NCI-H2227 (cell line): ENCODE measurements at regions not wholly inside any gene's neighbourhood (a gene's known extent, or its start where the extent isn't known, plus 50 kb on each side); places are given as distances from the start of the nearest gene placed in this dataset.

Experiments
- DNase-seq: peaks from one replicate; lab custom pipeline; 2025; ENCODE audit not compliant: unreplicated experiment; lab: John Stamatoyannopoulos, UW

DNA sequence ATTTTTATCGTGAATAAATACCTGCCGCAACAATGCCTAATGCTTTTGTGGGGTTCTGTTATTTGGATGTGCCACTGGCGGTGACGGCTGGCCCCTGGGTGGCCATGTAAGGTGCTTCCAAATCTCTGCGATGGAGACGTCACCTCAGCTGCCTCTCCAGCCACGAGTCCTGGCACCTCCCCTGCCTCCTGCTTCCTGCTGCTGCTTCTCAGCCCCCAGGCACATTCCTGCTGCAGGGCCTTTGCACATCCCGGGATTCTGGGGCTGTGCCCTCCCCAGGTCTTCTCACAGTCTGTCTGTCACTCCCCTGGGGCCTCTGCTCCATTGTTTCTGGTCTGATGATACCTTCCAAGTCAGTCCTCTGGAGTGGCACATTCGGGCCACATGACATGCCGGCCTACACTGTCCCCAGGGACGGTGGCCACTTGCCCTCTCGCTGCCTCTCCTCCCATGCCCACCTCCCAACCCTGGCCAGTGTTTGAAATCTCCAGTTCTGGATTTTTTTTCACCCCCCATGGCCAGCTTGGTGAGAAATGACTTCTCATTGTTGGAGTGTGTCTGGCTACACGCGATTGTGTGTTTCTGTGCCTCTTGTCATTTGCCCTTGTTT, 151.8 kb downstream of the KIF26A start:
- no peak for DNase-seq

DNA sequence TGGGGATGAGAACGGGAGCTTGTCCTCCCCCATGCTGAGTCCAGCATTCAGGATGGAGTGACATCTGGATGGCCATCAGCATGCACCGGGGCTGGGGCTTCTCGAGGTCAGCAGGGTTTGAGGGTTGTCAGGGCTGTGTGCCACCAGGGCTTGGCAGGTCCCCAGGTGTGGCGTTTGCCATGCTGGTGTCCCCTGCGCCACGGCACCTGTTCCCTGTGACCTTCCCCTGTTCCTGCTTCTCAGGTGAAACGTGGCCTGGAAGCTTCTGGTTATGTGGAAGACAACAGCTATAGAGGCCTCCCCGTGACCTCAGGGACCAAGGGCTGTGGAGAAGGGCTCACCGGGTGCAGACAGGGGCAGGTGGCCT, 152.4 kb downstream of the KIF26A start:
- DNase-seq: no peak

DNA sequence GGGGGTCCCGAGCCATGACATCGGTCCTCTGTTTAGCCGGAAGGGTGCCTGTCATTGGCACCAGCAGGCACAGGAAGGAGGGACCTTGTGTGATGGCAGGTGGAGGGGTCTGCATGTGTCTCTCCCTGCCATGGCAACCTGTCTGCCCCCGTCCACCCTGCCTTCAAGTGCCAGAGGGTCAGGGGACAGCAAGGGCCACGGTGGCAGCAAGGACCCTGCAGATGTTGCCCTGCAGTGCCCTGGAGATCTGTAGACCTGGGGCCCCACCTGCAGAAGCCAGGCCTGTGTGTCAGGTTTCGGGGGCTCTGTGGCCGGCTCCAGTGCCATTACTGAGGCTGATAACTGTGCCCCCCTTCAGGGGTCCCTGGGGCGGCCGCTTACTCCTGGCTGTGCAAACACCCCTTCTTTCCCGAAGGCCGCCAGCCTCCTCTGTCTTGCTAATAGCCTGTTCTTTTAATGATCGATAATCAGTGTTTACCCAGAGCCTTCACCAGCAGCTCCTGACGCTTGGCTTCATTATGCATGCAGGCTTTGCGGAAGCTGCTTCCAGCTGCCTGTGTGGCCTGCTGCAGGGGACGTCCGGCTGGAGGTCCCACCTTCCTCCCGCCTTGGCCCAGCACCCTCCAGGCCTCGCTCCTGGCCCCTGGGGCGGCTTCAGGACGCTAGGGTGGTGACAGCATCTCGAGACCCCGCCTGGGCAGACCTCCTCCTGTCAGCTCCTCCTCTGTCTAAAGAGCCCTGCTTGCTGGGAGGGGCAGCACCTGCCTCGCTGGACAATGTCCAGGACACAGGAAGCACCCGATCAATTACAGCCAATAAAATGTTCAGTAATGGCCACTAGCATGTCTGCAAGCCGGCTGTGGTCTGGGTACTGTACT, 153.0 kb downstream of the KIF26A start:
- no peak for DNase-seq

DNA sequence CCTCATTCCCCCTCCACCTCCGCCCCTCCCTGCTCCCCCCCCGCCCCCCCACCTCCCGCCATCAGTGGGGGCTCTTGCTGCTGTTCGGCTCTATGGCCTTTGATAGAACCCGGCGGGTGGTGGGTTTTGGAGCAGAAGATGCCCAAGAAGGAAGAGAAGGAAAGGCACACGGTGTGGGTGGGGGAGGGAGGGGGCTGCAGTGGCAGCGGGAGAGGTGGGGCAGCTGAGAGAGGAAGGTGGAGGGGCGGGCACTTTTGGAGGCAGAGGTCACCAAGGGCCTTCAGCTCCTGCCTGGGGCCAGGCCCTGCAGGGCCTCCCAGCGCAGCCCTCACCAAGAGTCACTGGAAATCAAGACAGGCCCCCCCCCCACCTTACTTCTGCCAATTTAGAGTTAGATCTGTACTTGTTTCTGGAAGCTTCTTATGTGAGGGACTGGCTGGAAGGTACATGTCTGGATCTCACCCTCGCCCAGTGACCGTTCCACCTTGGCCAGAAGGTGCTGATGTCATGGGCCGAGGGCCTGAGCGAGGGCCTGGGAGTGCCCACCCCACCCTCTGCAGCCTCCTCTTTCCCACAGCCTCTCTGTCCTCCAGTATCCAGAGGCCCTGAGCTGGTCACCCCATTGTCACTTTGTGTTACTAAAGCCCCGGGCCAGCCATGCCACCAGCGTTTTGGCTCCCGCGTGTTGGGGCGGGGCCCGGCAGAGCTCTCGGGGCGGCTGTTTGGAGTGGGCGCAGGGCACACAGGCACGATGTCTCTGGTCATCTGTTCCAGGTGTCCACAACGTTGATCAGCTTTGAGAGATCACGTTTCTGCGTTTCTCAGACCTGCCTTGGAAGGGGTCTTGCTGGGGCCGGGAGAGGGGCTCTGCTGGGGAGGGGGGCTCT, 153.9 kb downstream of the KIF26A start:
- DNase-seq: no peak

DNA sequence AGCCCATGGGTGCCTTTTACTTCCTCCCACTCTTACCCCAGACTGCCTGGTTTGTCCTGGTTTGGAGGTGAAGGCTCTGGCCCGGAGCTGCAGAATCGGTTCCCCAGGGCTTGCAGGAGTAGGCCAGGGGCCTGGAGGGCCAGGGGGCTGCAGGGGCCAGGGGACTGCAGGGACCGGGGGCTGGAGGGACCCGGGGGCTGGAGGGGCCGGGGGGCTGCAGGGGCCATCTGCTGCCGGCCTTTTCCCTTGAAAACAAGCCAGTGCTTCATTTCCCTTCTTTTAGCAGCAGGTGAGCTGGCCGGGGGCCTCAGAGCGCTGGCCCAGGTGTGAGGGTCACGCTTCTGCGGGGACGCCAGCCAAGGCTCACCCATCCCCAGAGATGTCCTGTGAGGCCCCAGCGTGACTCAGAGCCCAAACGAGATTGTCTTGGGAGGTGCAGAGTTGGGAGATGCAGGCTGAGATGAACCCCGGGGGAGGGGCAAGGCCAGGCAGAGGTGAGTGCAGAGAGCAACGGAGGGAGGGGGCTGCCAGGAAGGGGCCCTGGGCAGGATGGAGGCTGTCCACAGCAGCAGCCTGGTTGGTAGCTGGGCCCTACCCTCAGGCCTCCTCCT, 154.9 kb downstream of the KIF26A start:
- no peak for DNase-seq

DNA sequence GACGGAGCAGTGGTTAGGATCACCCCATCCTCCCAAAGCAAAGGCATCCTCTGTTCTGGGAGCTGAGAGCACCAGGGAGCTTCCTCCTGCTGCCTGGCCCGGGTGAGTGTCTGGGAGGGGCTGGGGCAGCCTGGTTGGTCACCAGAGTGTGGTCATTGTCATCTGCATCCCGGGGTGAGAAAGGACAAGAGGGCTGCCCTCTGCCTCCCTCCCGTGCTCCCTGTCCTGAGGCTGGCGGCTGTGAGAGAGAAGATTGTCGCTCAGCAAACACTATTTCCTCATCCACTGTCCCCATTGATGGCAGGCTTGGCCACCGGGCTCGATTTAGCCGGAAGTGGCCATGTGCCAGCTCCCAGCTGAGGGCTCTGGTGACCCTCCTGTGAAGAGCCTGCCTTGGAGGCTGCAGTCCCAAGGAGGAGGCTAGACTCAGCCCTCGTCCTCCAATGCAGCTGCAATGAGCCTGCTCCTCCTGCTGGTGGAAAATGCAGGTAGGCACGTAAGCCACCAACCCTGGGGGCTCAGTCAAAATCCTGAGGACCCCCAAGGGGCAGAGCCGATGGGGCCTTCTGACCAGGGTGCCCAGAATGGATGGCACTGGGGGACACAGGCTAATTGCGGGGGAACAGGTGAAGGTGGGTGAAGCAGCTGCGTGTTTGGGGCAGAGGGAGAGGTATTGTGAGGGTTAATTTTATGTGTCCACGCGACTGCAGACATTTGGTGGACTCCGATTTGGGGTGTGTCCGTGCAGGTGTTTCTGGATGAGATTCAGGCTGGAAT, 155.7 kb downstream of the KIF26A start:
- DNase-seq: no peak

DNA sequence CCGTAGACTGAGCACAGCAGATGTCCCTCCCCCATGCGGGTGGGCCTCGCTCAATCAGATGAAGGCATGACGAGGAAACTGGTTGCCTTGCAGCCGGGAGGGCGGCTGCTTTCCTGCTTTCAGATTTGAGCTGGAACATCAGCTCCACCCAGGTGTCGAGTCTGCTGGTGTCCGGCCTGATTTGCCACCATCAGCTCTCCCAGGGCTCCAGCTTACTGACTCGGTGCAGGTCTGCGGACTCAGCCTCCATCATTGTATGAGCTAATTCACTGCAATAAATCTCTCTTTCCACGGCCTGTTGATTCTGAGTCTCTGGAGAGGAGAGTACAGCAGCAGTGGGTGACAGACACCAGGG, 156.2 kb downstream of the KIF26A start:
- DNase-seq: no peak

DNA sequence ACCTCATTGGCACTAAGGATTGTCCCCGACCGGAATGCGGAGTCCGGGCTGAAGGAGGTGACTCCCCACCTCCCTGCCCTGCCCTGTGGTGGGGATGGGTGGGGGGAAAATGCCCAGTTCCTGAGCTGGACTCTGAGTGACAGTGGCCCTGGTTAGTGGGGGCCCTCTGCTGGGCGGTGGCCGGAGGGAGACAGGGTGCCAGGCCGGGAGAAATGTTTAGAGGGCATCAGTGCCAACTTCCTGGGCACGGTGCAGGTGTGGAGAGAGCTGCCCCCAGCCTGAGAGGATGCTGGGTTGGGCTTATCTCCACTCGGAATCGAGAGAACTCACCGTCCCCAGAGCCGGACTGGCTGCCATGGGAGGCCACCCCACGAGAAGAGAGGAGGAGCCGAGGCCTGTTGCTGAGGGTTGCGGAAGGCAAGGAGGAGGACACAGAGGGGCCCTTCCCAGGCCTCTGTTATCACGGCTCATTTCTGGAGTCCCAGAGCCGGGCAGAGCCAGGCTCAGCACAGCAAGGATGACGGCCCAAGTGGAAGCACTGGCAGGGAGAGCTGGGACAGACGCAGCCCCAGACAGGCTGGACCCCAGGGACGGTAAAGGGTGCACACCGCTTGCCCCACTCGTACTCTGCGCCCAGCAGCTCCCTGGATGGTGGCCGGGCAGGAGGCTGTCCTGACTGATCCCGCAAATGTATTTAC, 156.7 kb downstream of the KIF26A start:
- DNase-seq: no peak

DNA sequence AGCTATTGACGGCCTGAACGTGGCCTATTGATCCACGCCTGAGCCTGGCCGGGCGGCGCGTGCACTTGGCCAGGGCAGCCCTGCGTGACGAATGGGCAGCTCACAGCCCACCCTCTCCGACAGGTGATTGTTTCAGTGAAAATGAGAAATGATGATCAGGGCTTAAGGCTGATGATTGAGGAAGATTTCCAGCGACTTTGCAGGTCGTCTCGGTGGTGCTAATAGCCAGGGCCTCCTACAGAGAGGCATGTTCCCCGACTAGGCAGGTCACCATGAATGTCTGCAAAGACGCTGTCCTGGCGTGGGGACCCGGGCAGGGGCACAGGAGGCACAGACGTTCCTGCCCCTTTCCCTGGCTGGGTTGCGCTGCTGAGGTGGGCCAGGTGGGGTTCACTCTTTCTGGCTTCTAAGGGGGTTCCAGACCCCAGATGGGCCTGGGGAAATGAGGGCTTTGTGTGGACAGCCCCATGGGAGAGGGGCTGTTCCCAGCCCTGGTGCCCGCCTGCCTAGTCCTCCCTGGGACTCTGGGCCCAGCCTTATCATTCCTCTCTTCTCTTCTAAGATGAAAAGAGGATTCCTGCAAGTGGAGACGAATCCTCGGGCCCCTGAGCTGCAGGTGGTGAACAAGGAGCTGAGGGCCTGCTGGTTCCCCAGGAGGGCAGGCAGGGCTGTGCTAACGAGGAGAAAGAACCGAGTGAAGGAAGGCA, 157.4 kb downstream of the KIF26A start:
- no peak for DNase-seq

DNA sequence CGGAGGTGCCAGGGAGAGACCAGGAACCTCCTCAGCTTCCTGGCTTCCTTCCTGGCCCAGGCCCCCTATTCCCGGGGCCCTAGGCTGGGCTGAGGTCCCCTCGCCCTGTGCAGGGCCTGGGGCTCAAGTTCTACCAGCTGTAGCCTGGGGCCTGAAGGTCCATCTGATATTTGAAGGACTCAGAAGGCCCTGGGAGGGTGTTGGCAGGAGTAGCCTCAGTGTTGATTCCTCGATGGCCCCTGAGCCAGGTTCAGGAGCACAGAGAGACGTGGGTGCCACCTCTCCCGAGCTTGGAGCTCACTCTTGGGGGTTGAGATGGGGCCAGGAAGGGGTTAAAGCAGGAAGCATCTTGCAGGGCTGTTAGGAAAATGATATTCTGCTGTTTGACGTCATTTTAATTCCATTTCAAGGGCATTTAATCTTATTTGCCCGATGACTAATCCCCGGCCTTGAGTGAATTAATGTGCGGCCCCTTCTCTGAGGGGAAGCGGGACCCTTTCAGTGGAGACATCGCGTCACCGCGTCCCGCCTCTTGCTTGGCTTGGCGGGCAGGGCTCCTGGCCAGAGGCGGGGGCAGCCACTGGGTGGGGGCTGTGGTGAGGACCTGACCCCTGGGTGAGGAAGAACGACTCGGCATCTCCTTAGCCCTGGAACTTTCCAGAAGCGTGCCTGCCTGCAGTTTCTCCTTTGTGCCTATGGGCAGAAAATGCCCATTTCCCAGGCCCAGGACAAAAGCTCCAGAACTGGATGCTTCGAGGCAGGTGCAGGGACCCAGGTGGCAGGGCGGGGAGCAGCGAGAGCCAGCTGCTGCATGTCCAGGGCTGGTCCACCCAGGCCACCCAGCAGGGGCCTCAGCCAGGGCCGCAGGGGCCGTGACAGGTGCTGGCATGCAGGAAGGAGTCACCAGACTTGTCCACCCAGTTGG, 158.3 kb downstream of the KIF26A start:
- no peak for DNase-seq

DNA sequence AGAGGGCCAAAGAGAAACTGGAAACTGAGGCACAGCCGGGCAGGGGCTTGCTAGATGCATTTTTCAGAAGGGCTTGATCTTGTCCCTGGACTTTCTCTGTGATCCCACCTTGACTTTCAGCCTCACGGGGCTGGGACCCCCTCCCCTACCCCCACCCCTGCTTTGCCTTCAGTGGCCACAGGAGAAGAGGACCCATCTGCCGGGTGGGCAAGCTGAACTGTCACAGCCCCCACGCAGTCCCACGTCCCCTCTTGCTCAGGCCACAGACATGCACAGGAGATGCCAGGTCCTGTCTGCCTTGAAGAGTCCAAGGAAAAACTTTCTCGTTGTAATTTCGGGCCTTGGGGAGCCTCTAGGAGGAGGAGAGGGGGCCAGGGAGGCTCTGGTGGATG, 158.9 kb downstream of the KIF26A start:
- no peak for DNase-seq

DNA sequence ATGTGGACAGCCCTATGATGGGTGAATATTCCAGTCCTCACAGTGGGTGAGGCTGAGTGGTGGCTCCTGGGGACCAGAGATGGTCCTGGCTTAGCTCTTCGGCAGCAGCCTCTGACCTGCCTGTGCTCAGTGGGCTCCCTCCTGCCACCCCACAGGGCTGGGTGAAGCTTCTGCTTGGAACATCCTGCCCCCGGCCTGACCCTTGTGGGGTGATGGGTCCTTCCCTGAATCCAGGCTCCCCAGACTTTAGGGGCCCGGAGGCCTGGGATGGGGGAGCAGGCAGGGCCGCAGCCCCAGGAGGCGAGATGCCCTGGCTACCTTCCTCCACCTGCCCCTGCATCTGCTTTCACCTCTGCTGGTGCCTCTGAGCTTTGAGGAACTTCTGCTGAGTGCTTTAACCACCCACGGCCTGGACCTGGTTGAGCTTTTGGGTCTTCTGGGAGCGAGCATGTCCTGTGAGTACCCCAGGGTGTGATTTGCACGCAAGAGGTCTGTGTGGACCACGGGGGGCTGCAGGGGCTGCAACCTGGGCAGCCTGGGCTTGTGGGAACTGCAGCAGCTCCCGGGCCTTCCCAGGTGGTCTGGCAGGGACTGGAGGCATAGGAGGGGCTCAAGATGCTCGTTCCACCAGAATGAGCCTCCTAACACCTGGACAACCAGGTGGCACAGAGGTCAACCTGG, 159.5 kb downstream of the KIF26A start:
- DNase-seq: no peak

DNA sequence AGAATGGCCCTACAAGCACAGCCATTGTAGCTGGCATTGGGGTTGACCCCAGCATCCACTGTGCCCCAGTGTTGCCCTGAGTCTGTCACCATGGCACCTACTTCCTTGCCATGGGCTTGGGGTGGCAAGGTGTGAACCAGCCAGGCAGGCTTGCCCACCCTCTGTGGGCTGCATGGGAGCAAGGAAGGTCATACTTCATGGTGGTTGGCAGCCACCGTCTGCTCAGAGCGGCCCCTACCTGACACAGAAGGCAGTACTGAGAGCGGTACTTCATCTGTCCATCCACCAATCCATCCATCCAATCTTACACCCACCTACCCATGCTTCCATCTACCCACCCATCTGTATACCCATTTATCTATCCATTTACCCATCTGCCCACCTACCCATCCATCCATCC, 160.1 kb downstream of the KIF26A start:
- no peak for DNase-seq

DNA sequence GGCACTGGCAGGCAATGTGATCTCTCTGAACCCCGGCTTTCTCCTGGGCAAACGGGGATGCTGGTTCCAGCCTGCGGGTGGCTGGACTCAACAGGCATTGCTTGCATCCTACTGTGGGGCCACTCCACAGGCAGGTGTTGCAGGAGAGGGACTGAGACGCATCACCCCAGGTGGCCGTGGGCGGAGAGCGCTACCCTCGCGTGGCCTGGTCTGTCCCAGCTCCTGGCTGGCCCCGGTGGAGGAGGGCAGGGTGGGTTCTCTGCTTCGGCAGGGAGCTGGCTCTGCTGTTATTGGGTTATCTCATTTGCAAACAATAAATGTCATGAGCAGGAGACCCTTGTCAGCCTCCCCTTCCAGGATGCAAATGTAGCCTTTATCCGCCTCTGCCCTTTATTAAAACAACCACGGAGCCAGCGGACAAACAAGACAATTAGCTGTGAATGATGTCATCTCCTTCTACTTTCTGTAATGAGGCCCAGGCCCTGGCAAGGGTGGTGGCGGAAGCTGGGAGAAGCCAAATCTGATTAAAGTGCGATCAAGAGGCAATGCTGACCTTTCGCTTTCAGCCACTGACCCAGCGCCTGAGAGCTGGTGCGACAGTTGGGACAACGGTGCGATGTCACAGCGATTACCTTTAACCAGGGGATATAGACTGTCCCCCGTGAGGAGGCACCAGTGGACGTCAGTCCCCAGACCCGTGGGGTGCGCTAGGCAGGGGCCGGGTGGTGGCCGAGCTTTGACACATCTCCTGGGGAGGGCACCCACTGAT, 161.8 kb downstream of the KIF26A start:
- DNase-seq: no peak

DNA sequence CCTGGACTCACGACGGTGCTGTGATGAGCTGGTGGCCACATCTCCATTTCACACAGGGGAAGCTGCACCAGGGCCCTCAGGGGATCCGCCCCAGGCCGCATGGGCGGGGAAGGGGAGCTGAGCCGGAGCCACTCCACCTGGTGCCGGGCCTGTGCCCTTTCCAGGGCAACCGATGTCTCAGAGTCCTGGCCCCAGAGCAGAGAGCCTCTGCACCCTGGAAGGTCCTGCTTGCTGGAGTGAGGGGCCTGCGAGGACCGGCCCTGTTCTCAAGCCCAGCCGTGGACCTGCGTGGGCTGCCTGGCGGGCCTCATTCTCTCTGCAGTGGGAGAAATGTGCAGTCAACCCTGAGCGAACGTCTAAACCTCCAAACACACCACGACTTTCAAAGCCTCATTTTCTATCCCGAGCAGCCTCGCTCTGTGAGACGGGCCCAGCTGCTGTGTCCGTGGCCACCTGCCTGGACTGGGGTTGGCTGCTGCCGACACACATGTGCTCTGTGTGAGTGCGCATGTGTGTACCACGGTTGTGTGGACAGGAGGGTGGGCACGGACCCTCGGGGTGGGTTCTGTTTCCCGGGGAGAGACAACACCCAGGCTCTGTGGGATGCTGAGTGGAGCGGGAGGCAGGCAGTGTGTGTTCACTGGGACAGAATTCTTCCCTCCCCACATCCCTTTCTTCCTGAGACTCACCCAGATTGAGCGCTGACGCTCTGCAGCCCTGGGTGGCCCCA, 163.5 kb downstream of the KIF26A start:
- DNase-seq: no peak

DNA sequence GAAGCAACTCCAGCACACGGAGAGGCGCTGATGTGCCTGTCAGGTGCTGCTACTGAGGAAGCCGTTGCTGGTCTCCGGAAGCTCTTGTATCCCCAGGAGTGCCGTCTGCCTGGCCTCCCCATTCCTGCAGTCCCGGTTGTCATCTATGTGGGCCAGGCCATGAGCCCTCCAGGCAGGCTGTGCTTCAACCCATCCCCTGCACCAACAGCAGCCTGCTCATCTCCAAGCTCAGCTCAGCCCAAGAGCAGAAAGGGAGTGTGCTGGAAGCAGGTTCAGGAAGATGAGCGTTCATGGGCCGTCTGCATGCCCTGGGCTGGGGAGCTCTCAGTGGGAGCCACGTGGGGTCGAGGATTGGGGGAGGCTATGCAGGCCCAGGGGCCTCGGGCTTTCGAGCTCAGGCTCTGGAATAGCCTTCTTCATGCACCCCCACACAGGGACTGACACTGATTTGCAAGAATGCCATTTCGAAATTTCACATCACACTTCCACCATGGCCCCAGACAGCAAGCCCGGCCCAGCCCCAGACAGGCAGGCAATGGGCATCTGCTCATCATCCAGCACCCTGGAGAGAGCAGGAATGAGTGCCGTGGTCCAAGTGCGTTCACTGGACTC, 164.5 kb downstream of the KIF26A start:
- DNase-seq: no peak
